ENCODE measurements at regions not wholly inside any gene's neighbourhood (a gene's known extent, or its start where the extent isn't known, plus 50 kb on each side); places are given as distances from the start of the nearest gene placed in this dataset.

DNA sequence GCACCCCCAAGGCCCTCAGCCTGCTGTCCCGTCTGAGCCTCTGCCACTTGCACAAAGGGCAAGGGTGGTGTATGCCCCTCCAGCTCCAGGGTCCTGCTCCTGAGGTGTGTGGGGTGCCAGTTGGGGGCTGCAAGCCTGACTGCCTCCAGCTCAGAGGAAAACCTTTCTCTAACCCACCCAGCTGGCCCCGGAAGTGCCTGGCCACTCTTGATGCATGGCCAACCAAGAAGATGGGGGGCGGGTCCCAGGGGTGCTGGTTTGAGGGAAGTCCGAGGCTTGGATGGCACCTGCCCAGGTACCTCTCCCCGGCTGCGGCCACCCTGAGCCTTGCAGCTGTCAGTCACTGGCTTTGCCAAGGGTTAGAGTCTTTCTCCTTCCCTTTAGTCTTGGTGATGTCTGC is 112.6 kb upstream of the TMPRSS2 start:
- Histone ChIP-seq H3K27ac (no peak overlapping the region), H3K36me3 (no peaks in the 10 kb centered on the region), H3K4me3 (no peak overlapping the region), H3K4me1 (no peaks in the 10 kb centered on the region), H3K9me3 (no peaks in the 10 kb centered on the region), H3K27me3 (no peaks in the 10 kb centered on the region)
- TF ChIP-seq, protein P1, sequence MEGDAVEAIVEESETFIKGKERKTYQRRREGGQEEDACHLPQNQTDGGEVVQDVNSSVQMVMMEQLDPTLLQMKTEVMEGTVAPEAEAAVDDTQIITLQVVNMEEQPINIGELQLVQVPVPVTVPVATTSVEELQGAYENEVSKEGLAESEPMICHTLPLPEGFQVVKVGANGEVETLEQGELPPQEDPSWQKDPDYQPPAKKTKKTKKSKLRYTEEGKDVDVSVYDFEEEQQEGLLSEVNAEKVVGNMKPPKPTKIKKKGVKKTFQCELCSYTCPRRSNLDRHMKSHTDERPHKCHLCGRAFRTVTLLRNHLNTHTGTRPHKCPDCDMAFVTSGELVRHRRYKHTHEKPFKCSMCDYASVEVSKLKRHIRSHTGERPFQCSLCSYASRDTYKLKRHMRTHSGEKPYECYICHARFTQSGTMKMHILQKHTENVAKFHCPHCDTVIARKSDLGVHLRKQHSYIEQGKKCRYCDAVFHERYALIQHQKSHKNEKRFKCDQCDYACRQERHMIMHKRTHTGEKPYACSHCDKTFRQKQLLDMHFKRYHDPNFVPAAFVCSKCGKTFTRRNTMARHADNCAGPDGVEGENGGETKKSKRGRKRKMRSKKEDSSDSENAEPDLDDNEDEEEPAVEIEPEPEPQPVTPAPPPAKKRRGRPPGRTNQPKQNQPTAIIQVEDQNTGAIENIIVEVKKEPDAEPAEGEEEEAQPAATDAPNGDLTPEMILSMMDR (IDR thresholded peaks at IDR 0.05): no peak
- TF ChIP-seq POLR2A (IDR thresholded peaks at IDR 0.05): no peak
- DNase-seq: no peak
- intact Hi-C loops (cut with DNase I; ENCODE audit: low total_unique reads): no loop called here

DNA sequence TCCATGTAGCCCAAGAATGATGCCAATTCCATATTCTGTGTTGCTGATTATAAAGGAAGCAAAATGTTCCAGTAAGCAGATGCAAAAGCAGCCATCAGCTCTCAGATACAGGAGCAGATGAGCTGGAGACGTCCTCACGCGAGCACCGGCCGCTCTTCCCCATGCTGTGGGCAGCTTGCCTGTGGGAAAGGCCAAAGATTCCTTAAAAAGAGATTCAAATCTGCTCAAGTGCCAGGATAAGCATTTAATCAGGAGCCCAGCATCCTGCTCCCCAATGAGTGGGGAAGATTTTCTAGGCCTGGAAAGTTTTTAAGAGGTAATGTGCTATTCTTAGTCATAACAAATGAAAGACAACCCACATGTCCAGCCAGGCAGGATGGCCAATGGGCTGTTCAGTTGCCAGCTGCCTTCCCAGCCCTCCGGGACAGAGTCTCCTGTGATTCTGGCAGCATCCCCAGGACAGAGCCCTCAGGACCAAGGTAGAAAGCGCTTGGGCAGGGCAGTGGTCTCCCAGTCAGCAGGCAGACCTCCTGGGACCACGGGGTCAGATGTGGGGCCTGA is 108.2 kb upstream of the TMPRSS2 start:
- Histone ChIP-seq H3K36me3 (no peaks in the 10 kb centered on the region), H3K27me3 (no peaks in the 10 kb centered on the region), H3K4me1 (no peaks in the 10 kb centered on the region), H3K9me3 (no peaks in the 10 kb centered on the region), H3K27ac (peak overlapping the region; percentile 22 to 40), H3K4me3 (no peak overlapping the region)
- no peak for DNase-seq
- TF ChIP-seq, protein P1 (IDR thresholded peaks at IDR 0.05): no peak
- TF ChIP-seq POLR2A (IDR thresholded peaks at IDR 0.05): no peak
- intact Hi-C loops (cut with DNase I; ENCODE audit: low total_unique reads): no loop called here

DNA sequence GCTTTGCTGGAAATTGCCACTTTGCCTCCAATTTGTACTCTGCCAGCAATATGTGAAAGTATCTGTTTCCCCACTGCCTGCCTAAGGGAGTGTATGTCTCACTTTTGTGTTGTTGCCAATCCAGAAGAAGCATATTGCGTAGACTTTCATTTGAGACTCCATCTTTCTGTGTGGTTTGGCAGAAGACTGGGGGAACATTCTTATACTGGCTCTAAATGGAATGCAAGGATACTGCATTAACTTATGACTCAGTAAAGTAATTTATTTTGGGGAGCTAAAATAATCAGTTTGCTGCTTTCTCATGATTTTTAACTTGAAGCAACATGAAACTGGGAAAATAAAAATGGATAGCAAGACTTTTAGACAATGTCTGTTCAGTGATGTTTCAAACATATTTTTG is 107.7 kb upstream of the TMPRSS2 start:
- Histone ChIP-seq H3K4me3 (no peak overlapping the region), H3K27ac (peak overlapping the region; percentile 22 to 40)
- intact Hi-C loops (cut with DNase I; ENCODE audit: low total_unique reads): no loop called here

DNA sequence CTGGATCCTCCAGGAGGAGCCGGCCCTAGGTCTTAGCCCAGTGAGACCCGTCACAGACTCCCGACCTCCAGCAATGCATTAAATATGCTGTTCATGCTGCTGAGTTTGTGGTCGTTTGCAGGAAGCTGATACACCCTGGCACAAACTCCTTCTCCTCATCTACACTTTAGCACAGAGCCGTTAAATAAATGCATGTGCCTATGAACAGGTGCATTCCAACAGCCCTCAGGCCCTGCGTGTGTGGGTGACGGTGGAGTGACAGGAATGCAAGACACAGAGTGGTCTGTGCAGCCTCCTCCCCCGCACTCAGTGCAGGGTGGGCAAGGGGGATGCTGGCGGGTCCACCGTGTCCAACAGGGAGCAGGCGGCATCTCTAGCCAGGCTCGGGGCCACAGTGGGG is 106.6 kb upstream of the TMPRSS2 start:
- no peaks in the 10 kb centered on the region for H3K4me1 ChIP-seq
- intact Hi-C loops (cut with DNase I; ENCODE audit: low total_unique reads): loop anchor here (5.0 kb wide), 1 partner anchor 163 kb away; no protein-coding TSS in a partner anchor
- H3K27ac ChIP-seq: no peak overlapping the region
- DNase-seq: no peak
- H3K27me3 ChIP-seq: no peaks in the 10 kb centered on the region
- H3K9me3 ChIP-seq: no peaks in the 10 kb centered on the region
- no peak overlapping the region for H3K4me3 ChIP-seq
- H3K36me3 ChIP-seq: no peaks in the 10 kb centered on the region
- TF ChIP-seq POLR2A (IDR thresholded peaks at IDR 0.05): no peak
- TF ChIP-seq, protein P1 (IDR thresholded peaks at IDR 0.05): no peak

More for the DNA sequence above, 107.7 kb upstream of the TMPRSS2 start:
- H3K27me3 ChIP-seq: no peaks in the 10 kb centered on the region
- TF ChIP-seq, protein P1 (IDR thresholded peaks at IDR 0.05): no peak
- no peak for TF ChIP-seq POLR2A (IDR thresholded peaks at IDR 0.05)
- no peaks in the 10 kb centered on the region for H3K36me3 ChIP-seq
- H3K9me3 ChIP-seq: no peaks in the 10 kb centered on the region
- DNase-seq: no peak
- no peaks in the 10 kb centered on the region for H3K4me1 ChIP-seq

DNA sequence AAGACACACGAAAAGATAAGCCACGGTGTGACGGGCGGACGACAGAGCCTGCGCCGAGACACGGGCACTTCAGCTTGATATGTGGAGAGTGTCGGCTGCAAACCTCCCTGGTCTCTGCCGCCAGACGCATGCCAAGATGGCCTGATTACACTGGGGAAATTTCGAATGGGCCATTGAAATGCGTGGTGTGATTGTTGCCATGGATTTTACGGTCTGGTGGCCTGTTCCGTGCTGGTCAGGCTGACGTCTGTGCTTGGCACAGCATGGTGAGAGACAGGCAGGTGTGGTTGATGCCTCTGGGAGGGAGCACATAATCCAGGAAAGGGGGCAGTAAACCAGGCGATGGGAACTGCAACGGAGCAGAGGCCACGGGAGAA is 105.6 kb upstream of the TMPRSS2 start:
- no peak for DNase-seq
- TF ChIP-seq, protein P1 (IDR thresholded peaks at IDR 0.05): no peak
- no peak for TF ChIP-seq POLR2A (IDR thresholded peaks at IDR 0.05)
- no peaks in the 10 kb centered on the region for H3K9me3 ChIP-seq
- intact Hi-C loops (cut with DNase I; ENCODE audit: low total_unique reads): loop anchor here (5.0 kb wide), 1 partner anchor 164 kb away; no protein-coding TSS in a partner anchor
- H3K4me1 ChIP-seq: no peaks in the 10 kb centered on the region
- H3K36me3 ChIP-seq: no peaks in the 10 kb centered on the region
- no peaks in the 10 kb centered on the region for H3K27me3 ChIP-seq
- H3K27ac ChIP-seq: peak overlapping the region in 1 of 2 donors; percentile 58
- no peak overlapping the region for H3K4me3 ChIP-seq

Measured in uterus (tissue), 3 donors.